K562 (cell line): ENCODE measurements at regions not wholly inside any gene's neighbourhood (a gene's known extent, or its start where the extent isn't known, plus 50 kb on each side); places are given as distances from the start of the nearest gene placed in this dataset.

Source experiments
- ATAC-seq: fragments of 200-7000 bp; cut with Tn5 transposase; 3 replicates; pipeline ENCODE4 v1.9.1; 2020; ENCODE audit warnings: moderate library complexity
- BruUV-seq: library from RNA; stranded (reverse); fragments of 400-500 nt; replicated peaks from 2 replicates; lab custom pipeline; 2021; lab: Mats Ljungman, UMichigan
- CTCF ChIA-PET: fragments of 300-600 bp; formaldehyde crosslinking; extraction: SDS; loops from one replicate; lab custom pipeline; 2021; ENCODE audit warnings: low intra/inter-chr PET ratio; lab: Yijun Ruan, JAX
- POLR2A ChIA-PET: fragments of 300-600, 350-650 bp; sonication (Branson Sonifier 250); formaldehyde crosslinking; extraction: SDS; loops from one replicate; lab custom pipeline; 2021; ENCODE audit warnings: antibody characterized with exemption, inconsistent platforms; lab: Yijun Ruan, JAX
- DNase-seq, 4 experiments: peaks; one replicate each; pipeline versions ENCODE4 v3.0.0 to v3.0.0-alpha.2; 2011 to 2018; ENCODE audit warnings: low spot score in 3 of 4, mixed read lengths in 3 of 4; ENCODE audit errors: extremely low read depth in 1 of 4
- FAIRE-seq: peaks from 2 replicates; lab custom pipeline; 2011; peaks lifted over from hg19 to GRCh38; lab: Jason Lieb, UNC
- H2AFZ ChIP-seq: 2 replicates; pipeline ENCODE4 v1.6.0; 2011; ENCODE audit warnings: low read depth, low read length, control low read depth, inconsistent platforms
- H3K27ac ChIP-seq: fragments of 200-600 bp; 3 replicates; pipeline ENCODE4 v1.8.0; 2011; ENCODE audit warnings: low read depth, mild to moderate bottlenecking, control low read depth, inconsistent platforms, low read length, moderate library complexity, mixed read lengths; ENCODE audit errors: extremely low read depth
- H3K27me3 ChIP-seq, 2 experiments: fragments of 300-600 bp in 1 of 2; 2 replicates in 1 of 2; 3 replicates in 1 of 2; pipeline versions ENCODE4 v1.6.0 to v1.8.0; 2011; ENCODE audit warnings: inconsistent platforms in 2 of 2, low read length in 2 of 2, mild to moderate bottlenecking in 1 of 2, mixed read lengths in 1 of 2, moderate library complexity in 1 of 2; ENCODE audit not compliant: control insufficient read depth in 2 of 2, insufficient read depth in 2 of 2
- H3K36me3 ChIP-seq: fragments of 300-600 bp; 3 replicates; pipeline ENCODE4 v1.8.0; 2011; ENCODE audit warnings: mild to moderate bottlenecking, low read length, inconsistent platforms; ENCODE audit not compliant: control insufficient read depth, insufficient read depth
- H3K4me1 ChIP-seq, 2 experiments: fragments of 200-600 bp in 1 of 2; replicated peaks in 1 of 2; 2 replicates in 1 of 2; 3 replicates in 1 of 2; pipeline versions ENCODE4 v1.5.1 to v1.8.0; 2011; ENCODE audit warnings: inconsistent platforms in 2 of 2, low read length in 2 of 2, mild to moderate bottlenecking in 1 of 2, mixed read lengths in 1 of 2, moderate library complexity in 1 of 2; ENCODE audit not compliant: control insufficient read depth in 2 of 2, insufficient read depth in 2 of 2
- H3K4me2 ChIP-seq: 2 replicates; pipeline ENCODE4 v1.6.1; 2011; ENCODE audit warnings: low read length, control low read depth, inconsistent platforms, mixed read lengths; ENCODE audit not compliant: insufficient read depth
- H3K4me3 ChIP-seq: fragments of 200-600 bp; sonication (generic), shearing (Covaris generic); 2 replicates; pipeline ENCODE4 v1.5.1; 2016; ENCODE audit warnings: control low read depth, inconsistent platforms
- H3K79me2 ChIP-seq: fragments of 200-600 bp; 3 replicates; pipeline ENCODE4 v1.8.0; 2011; ENCODE audit warnings: low read length, inconsistent platforms; ENCODE audit not compliant: control insufficient read depth, insufficient read depth
- H3K9ac ChIP-seq, 2 experiments: 2 replicates each; pipeline versions ENCODE4 v1.6.0 to v1.6.1; 2011; ENCODE audit warnings: low read depth in 2 of 2, low read length in 2 of 2, control low read depth in 1 of 2, inconsistent platforms in 1 of 2, mild to moderate bottlenecking in 1 of 2, mixed read lengths in 1 of 2; ENCODE audit not compliant: insufficient read depth in 1 of 2
- H3K9me1 ChIP-seq: one replicate; pipeline ENCODE4 v1.6.0; 2011; ENCODE audit warnings: inconsistent platforms, mild to moderate bottlenecking, low read length, moderate library complexity; ENCODE audit not compliant: control insufficient read depth, insufficient read depth
- H3K9me3 ChIP-seq: replicated peaks from 2 replicates; pipeline ENCODE4 v1.5.1; 2011; ENCODE audit warnings: low read depth, low read length, inconsistent platforms; ENCODE audit not compliant: control insufficient read depth, insufficient read depth
- H4K20me1 ChIP-seq: replicated peaks from 2 replicates; pipeline ENCODE4 v1.6.1; 2011; ENCODE audit warnings: low read length, inconsistent platforms, mixed read lengths; ENCODE audit not compliant: control insufficient read depth, insufficient read depth
- CBFB ChIP-seq: sonication (generic); formaldehyde crosslinking; IDR thresholded peaks from 2 replicates; pipeline ENCODE4 v1.4.0; 2020; ENCODE audit warnings: mild to moderate bottlenecking, missing genetic modification reagents
- GATAD2A ChIP-seq: fragments of 450-650 bp; IDR thresholded peaks from 2 replicates; pipeline ENCODE4 v1.6.1; 2017
- MAFK ChIP-seq: IDR thresholded peaks from 2 replicates; pipeline ENCODE4 v1.6.1; 2011; ENCODE audit warnings: low read length, improper control_type of control experiment
- NR2C1 ChIP-seq, 2 experiments: fragments of 450-650 bp; IDR thresholded peaks; 2 replicates each; pipeline ENCODE4 v1.6.1; 2017; ENCODE audit warnings: mild to moderate bottlenecking in 2 of 2, antibody characterized with exemption in 1 of 2, inconsistent platforms in 1 of 2, missing compliant biosample characterization in 1 of 2, missing genetic modification characterization in 1 of 2
- PBX2 ChIP-seq, 2 experiments: IDR thresholded peaks in 1 of 2; conservative IDR thresholded peaks in 1 of 2; 2 replicates each; pipeline ENCODE4 v1.6.1; 2016; ENCODE audit warnings: low read depth in 2 of 2, mild to moderate bottlenecking in 1 of 2, missing compliant biosample characterization in 1 of 2, missing genetic modification characterization in 1 of 2, moderate library complexity in 1 of 2
- PPARD ChIP-seq: fragments of 250-450 bp; sonication (Bioruptor Pico); IDR thresholded peaks from 2 replicates; pipeline ENCODE4 v1.8.0; 2022; ENCODE audit warnings: inconsistent platforms, mild to moderate bottlenecking, moderate library complexity
- PTTG1 ChIP-seq: fragments of 450-650 bp; IDR thresholded peaks from 2 replicates; pipeline ENCODE4 v1.6.1; 2016; ENCODE audit warnings: low read depth, mild to moderate bottlenecking, missing genetic modification characterization, missing compliant biosample characterization
- SFPQ ChIP-seq: fragments of 200-400 bp; formaldehyde crosslinking; IDR thresholded peaks from 2 replicates; pipeline ENCODE4 v1.6.1; 2017; ENCODE audit warnings: mild to moderate bottlenecking, low read depth, low read length, moderate library complexity
- ZNF316 ChIP-seq: fragments of 450-650 bp; IDR thresholded peaks from 2 replicates; pipeline ENCODE4 v1.6.1; 2016
- WGBS: fragments of 100-300 bp; shearing (Covaris generic); methylation state at CpG from one replicate; pipeline ENCODE4 v1.1.6; 2016; ENCODE audit warnings: low coverage, mixed read lengths; ENCODE audit not compliant: insufficient coverage; ENCODE audit errors: missing lambda C conversion rate; 5-methylcytosine and 5-hydroxymethylcytosine counted together
- in situ Hi-C: fragments of 300-500 bp; cut with MboI; formaldehyde crosslinking; loops from 4 replicates; pipeline ENCODE4 v1.15.0; 2018; ENCODE audit warnings: inconsistent platforms, mixed read lengths
- intact Hi-C: fragments of 100-400 bp; cut with micrococcal nuclease; formaldehyde crosslinking; loops from 2 replicates; pipeline ENCODE4 v1.14.2; 2022

DNA sequence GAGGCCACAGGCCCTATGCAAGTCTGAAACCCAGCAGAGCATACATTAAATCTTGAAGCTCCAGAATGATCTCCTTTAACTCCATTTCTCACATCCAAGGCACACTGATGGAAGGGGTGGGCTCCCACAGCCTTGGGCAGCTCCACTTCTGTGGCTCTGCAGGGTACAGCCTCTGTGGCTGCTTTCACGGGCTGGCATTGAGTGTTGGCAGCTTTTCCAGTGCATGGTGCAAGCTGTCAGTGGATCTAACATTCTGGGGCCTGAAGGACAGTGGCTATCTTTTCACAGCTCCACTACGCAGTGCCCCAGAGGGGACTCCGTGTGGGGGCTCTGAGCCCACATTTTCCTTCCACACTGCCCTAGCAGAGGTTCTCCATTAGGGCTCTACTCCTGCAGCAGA lies 265.7 kb upstream of the MAGI2 start (continued):
- no peak for TF ChIP-seq PBX2 (CRISPR knock-in tag; IDR thresholded peaks at IDR 0.05; ENCODE audit: low read depth)
- TF ChIP-seq PBX2 (tag; conservative IDR thresholded peaks at IDR 0.05; ENCODE audit: low read depth): no peak
- TF ChIP-seq MAFK: no peak
- no peak for TF ChIP-seq NR2C1 (IDR thresholded peaks at IDR 0.05)
- TF ChIP-seq NR2C1 (tag; IDR thresholded peaks at IDR 0.05): no peak
- TF ChIP-seq PTTG1 (tag): no peak
- TF ChIP-seq CBFB (CRISPR knock-in tag): no peak
- TF ChIP-seq, all 486 proteins: peak for 0

DNA sequence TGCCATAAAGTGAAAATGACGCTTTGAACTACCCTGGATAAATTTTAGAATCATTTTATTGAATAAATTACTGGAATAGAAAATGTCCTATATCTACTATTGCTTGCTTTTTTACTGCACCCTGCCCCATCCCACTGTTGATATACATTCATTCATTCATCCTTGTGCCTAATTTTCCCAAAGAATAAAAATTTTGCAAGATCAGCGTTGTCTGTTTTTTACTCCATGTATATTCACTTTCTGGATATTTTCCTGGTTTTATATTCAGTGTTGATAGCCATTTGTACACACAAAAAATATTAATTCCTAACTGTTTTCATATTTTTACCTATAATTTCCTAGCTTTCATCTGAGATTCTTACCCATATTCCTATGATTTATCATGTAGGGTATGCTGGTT lies 262.9 kb upstream of the MAGI2 start:
- no peak overlapping the region for H2AFZ ChIP-seq
- TF ChIP-seq ZNF316 (peak; percentile 32; the same call in 1 of the 2 replicates), PPARD (CRISPR knock-in tag) (no peak), GATAD2A (no peak), SFPQ (no peak)

More for the DNA sequence above, 262.9 kb upstream of the MAGI2 start:
- no peaks in the 10 kb centered on the region for H3K9me1 ChIP-seq
- H3K4me2 ChIP-seq: no peak overlapping the region
- no peak overlapping the region for H3K9ac ChIP-seq
- H3K79me2 ChIP-seq: no peaks in the 10 kb centered on the region
- no TSS peak for BruUV-seq
- intact Hi-C loops (no loop called here), in situ Hi-C loops (no loop called here)
- H3K27me3 ChIP-seq: no peaks in the 10 kb centered on the region
- no peaks in the 10 kb centered on the region for H4K20me1 ChIP-seq
- no peak overlapping the region for H3K4me3 ChIP-seq
- ChIA-PET POLR2A (no interaction called here), CTCF (no interaction called here)
- no peaks in the 10 kb centered on the region for H3K4me1 ChIP-seq
- ATAC-seq: no peak
- H3K27ac ChIP-seq: no peak overlapping the region
- no peaks in the 10 kb centered on the region; the same call in none of the 2 replicates for H3K9me3 ChIP-seq
- DNase-seq: no peak
- 2% methylated on average over 2 of the region's 2 CpGs for WGBS
- no peaks in the 10 kb centered on the region for H3K36me3 ChIP-seq
- FAIRE-seq: no peak
